H9 (cell line): ENCODE measurements at regions not wholly inside any gene's neighbourhood (a gene's known extent, or its start where the extent isn't known, plus 50 kb on each side); places are given as distances from the start of the nearest gene placed in this dataset.

Experiments used
- DNase-seq: peaks from one replicate; pipeline ENCODE4 v3.0.0-alpha.2; 2017
- H2AFZ ChIP-seq: one replicate; pipeline ENCODE4 v1.6.1; 2013; ENCODE audit warnings: mild to moderate bottlenecking, low read length, control low read depth, moderate library complexity
- H2AK5ac ChIP-seq: 2 replicates; pipeline ENCODE4 v1.6.1; 2013; ENCODE audit warnings: low read length, control low read depth, mixed read lengths; ENCODE audit not compliant: insufficient read length
- H2BK120ac ChIP-seq: one replicate; pipeline ENCODE4 v1.6.1; 2013; ENCODE audit warnings: low read depth, mild to moderate bottlenecking, low read length, control low read depth, inconsistent platforms; ENCODE audit not compliant: poor library complexity, severe bottlenecking
- H2BK12ac ChIP-seq: 2 replicates; pipeline ENCODE4 v1.6.1; 2013; ENCODE audit warnings: low read length, control low read depth, mixed read lengths, low read depth; ENCODE audit not compliant: insufficient read length
- H2BK15ac ChIP-seq: 2 replicates; pipeline ENCODE4 v1.6.1; 2013; ENCODE audit warnings: low read depth, low read length, control low read depth
- H2BK20ac ChIP-seq: one replicate; pipeline ENCODE4 v1.6.1; 2013; ENCODE audit warnings: low read depth, mild to moderate bottlenecking, low read length, control low read depth, inconsistent platforms; ENCODE audit not compliant: poor library complexity, severe bottlenecking
- H2BK5ac ChIP-seq: 2 replicates; pipeline ENCODE4 v1.6.1; 2013; ENCODE audit warnings: low read length, control low read depth, mixed read lengths; ENCODE audit not compliant: insufficient read length
- H3K14ac ChIP-seq: 2 replicates; pipeline ENCODE4 v1.6.1; 2013; ENCODE audit warnings: low read length, control low read depth; ENCODE audit not compliant: insufficient read depth
- H3K18ac ChIP-seq: 2 replicates; pipeline ENCODE4 v1.6.1; 2013; ENCODE audit warnings: low read depth, mild to moderate bottlenecking, mixed read lengths, low read length, control low read depth; ENCODE audit not compliant: insufficient read length
- H3K23ac ChIP-seq: 2 replicates; pipeline ENCODE4 v1.6.1; 2013; ENCODE audit warnings: low read length, control low read depth, mixed read lengths, low read depth; ENCODE audit not compliant: insufficient read length
- H3K23me2 ChIP-seq: 2 replicates; pipeline ENCODE4 v1.6.1; 2013; ENCODE audit warnings: low read depth, mild to moderate bottlenecking, mixed read lengths, low read length, control low read depth; ENCODE audit not compliant: insufficient read length, poor library complexity, severe bottlenecking
- H3K27ac ChIP-seq: 2 replicates; pipeline ENCODE4 v1.5.1; 2013; ENCODE audit warnings: low read length, control low read depth, mixed read lengths, low read depth; ENCODE audit not compliant: insufficient read length
- H3K27me3 ChIP-seq: 2 replicates; pipeline ENCODE4 v1.6.1; 2013; ENCODE audit warnings: low read length, control low read depth, inconsistent platforms; ENCODE audit not compliant: insufficient read depth
- H3K4ac ChIP-seq: 2 replicates; pipeline ENCODE4 v1.6.1; 2013; ENCODE audit warnings: low read depth, mild to moderate bottlenecking, control low read depth, inconsistent platforms, low read length, moderate library complexity
- H3K4me1 ChIP-seq: 2 replicates; pipeline ENCODE4 v1.6.1; 2013; ENCODE audit warnings: low read length, control low read depth, inconsistent platforms; ENCODE audit not compliant: insufficient read depth
- H3K4me2 ChIP-seq: 2 replicates; pipeline ENCODE4 v1.6.1; 2013; ENCODE audit warnings: low read length, control low read depth, mixed read lengths; ENCODE audit not compliant: insufficient read length, insufficient read depth
- H3K56ac ChIP-seq: 2 replicates; pipeline ENCODE4 v1.6.1; 2013; ENCODE audit warnings: low read depth, mild to moderate bottlenecking, mixed read lengths, low read length, control low read depth; ENCODE audit not compliant: insufficient read length
- H3K79me1 ChIP-seq: 2 replicates; pipeline ENCODE4 v1.6.1; 2013; ENCODE audit warnings: low read depth, mild to moderate bottlenecking, moderate library complexity, low read length, control low read depth, inconsistent platforms; ENCODE audit not compliant: insufficient read depth, poor library complexity, severe bottlenecking
- H3K79me2 ChIP-seq: 2 replicates; pipeline ENCODE4 v1.6.1; 2013; ENCODE audit warnings: low read length, control low read depth, inconsistent platforms; ENCODE audit not compliant: insufficient read depth
- H3K9ac ChIP-seq: 2 replicates; pipeline ENCODE4 v1.6.1; 2013; ENCODE audit warnings: low read length, control low read depth, mixed read lengths; ENCODE audit not compliant: insufficient read length; ENCODE audit errors: extremely low read depth
- H3K9me3 ChIP-seq: one replicate; pipeline ENCODE4 v1.6.1; 2013; ENCODE audit warnings: low read depth, low read length, inconsistent platforms; ENCODE audit not compliant: control insufficient read depth
- H3T11ph ChIP-seq: one replicate; pipeline ENCODE4 v1.6.1; 2013; ENCODE audit warnings: mild to moderate bottlenecking, low read length, control low read depth, inconsistent platforms
- H4K20me1 ChIP-seq: one replicate; pipeline ENCODE4 v1.6.1; 2013; ENCODE audit not compliant: control insufficient read depth, insufficient read length, insufficient read depth
- H4K5ac ChIP-seq: 2 replicates; pipeline ENCODE4 v1.6.1; 2013; ENCODE audit warnings: low read depth, mild to moderate bottlenecking, mixed read lengths, low read length, control low read depth; ENCODE audit not compliant: insufficient read length
- H4K8ac ChIP-seq: replicated peaks from 2 replicates; pipeline ENCODE4 v1.6.1; 2013; ENCODE audit warnings: low read length, control low read depth, mixed read lengths, low read depth; ENCODE audit not compliant: insufficient read length
- H4K91ac ChIP-seq: 2 replicates; pipeline ENCODE4 v1.6.1; 2013; ENCODE audit warnings: low read depth, mild to moderate bottlenecking, moderate library complexity, mixed read lengths, low read length, control low read depth; ENCODE audit not compliant: insufficient read length
- H3K27ac Mint-ChIP-seq, 3 experiments: 2 replicates in 2 of 3; 3 replicates in 1 of 3; pipeline ENCODE4 v1.8.0; 2020 to 2021; ENCODE audit warnings: mixed read lengths in 3 of 3, mild to moderate bottlenecking in 1 of 3, moderate library complexity in 1 of 3
- H3K27me3 Mint-ChIP-seq: 2 replicates; pipeline ENCODE4 v1.8.0; 2021; ENCODE audit warnings: low read depth, mild to moderate bottlenecking, moderate library complexity, mixed read lengths
- H3K36me3 Mint-ChIP-seq, 3 experiments: 2 replicates in 2 of 3; 3 replicates in 1 of 3; pipeline ENCODE4 v1.8.0; 2020 to 2021; ENCODE audit warnings: low read depth in 3 of 3, mixed read lengths in 3 of 3; ENCODE audit not compliant: insufficient read depth in 1 of 3
- H3K4me1 Mint-ChIP-seq, 2 experiments: 2 replicates each; pipeline ENCODE4 v1.8.0; 2020; ENCODE audit warnings: mixed read lengths in 2 of 2
- H3K4me3 Mint-ChIP-seq, 2 experiments: 2 replicates in 1 of 2; 3 replicates in 1 of 2; pipeline ENCODE4 v1.8.0; 2020 to 2021; ENCODE audit warnings: mild to moderate bottlenecking in 2 of 2, mixed read lengths in 2 of 2, moderate library complexity in 1 of 2
- H3K9me3 Mint-ChIP-seq, 2 experiments: 2 replicates in 1 of 2; 3 replicates in 1 of 2; pipeline ENCODE4 v1.8.0; 2020; ENCODE audit warnings: mild to moderate bottlenecking in 2 of 2, mixed read lengths in 2 of 2, moderate library complexity in 1 of 2
- WGBS: extraction: QIAGEN DNeasy Blood & Tissue Kit; methylation state at CpG from one replicate; pipeline ENCODE4 v1.1.7; 2013; ENCODE audit warnings: missing lambda C conversion rate, low lambda C conversion rate, mixed read lengths; ENCODE audit not compliant: insufficient read length; ENCODE audit errors: extremely low coverage; 5-methylcytosine and 5-hydroxymethylcytosine counted together
- TF ChIP-seq, protein P1 (sequence below): fragments of 200-600 bp; sonication (generic); conservative IDR thresholded peaks from 3 replicates; pipeline ENCODE4 v1.8.0; 2021; ENCODE audit warnings: antibody characterized with exemption, mild to moderate bottlenecking

DNA sequence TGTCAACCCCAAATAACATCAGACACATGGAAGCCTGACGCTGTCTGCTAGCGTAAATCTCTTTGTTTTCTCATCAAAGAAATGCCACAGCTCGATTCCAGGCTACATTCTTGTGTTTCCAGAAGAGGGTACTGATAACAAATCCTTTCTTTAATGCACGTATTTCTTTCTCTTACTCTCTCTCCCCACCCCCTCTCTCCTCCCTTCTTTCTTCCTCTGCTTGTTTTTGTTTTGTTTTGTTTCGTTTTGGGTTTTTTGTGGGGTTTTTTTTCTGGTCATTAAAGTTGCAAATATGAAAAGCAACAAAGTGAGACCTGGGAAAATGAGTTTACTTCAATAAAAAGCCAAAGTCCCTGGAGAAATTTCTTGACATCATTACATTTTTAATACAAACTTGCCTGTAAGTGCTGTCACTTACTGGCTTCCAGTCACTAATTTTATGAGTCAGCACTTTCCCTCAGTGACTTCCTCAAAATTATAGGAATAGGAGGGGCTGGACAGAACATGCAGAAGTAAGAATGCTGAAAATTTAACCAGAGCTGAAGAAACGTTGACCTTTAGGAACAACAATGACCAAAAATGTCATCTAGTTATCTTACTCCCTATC, 106.7 kb upstream of the NABP1 start:
- Histone ChIP-seq H3K9ac (no peak overlapping the region), H4K5ac (no peak overlapping the region), H3K4me1 (no peaks in the 10 kb centered on the region), H3K23ac (no peak overlapping the region), H4K8ac (no peak overlapping the region), H2BK20ac (no peak overlapping the region), H3T11ph (no peak overlapping the region), H2BK5ac (no peak overlapping the region), H2BK12ac (no peak overlapping the region), H2AK5ac (no peak overlapping the region), H4K91ac (no peak overlapping the region), H3K4ac (no peak overlapping the region), H3K14ac (no peak overlapping the region), H3K79me1 (no peaks in the 10 kb centered on the region), H3K9me3 (no peaks in the 10 kb centered on the region), H2AFZ (peak overlapping the region; percentile 10), H3K56ac (no peak overlapping the region), H3K4me2 (no peak overlapping the region), H3K18ac (no peak overlapping the region), H3K27ac (no peak overlapping the region), H3K79me2 (no peaks in the 10 kb centered on the region), H4K20me1 (no peaks in the 10 kb centered on the region), H2BK15ac (no peak overlapping the region), H2BK120ac (no peak overlapping the region), H3K27me3 (no peaks in the 10 kb centered on the region), H3K23me2 (no peaks in the 10 kb centered on the region)
- 0 out of 7 replicates have a peak overlapping the region, but pooled peaks of 1 of the 3 experiments have one; percentile 59 for H3K27ac Mint-ChIP-seq
- TF ChIP-seq, protein P1, sequence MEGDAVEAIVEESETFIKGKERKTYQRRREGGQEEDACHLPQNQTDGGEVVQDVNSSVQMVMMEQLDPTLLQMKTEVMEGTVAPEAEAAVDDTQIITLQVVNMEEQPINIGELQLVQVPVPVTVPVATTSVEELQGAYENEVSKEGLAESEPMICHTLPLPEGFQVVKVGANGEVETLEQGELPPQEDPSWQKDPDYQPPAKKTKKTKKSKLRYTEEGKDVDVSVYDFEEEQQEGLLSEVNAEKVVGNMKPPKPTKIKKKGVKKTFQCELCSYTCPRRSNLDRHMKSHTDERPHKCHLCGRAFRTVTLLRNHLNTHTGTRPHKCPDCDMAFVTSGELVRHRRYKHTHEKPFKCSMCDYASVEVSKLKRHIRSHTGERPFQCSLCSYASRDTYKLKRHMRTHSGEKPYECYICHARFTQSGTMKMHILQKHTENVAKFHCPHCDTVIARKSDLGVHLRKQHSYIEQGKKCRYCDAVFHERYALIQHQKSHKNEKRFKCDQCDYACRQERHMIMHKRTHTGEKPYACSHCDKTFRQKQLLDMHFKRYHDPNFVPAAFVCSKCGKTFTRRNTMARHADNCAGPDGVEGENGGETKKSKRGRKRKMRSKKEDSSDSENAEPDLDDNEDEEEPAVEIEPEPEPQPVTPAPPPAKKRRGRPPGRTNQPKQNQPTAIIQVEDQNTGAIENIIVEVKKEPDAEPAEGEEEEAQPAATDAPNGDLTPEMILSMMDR, result peak; percentile 38; the same call in 1 of the 3 replicates
- DNase-seq, result no peak
- no CpG with 5 or more reads among the region's 6 CpGs for WGBS
- peaks cover 5 to 8% of the 10 kb centered on the region in 2 experiments for H3K4me1 Mint-ChIP-seq
- no peaks in the 10 kb centered on the region for H3K27me3 Mint-ChIP-seq
- H3K36me3 Mint-ChIP-seq, result no peaks in the 10 kb centered on the region
- no peaks in the 10 kb centered on the region; a peak in 1 of 5 replicates for H3K9me3 Mint-ChIP-seq
- no peak overlapping the region for H3K4me3 Mint-ChIP-seq
